ENCODE measurements at regions not wholly inside any gene's neighbourhood (a gene's known extent, or its start where the extent isn't known, plus 50 kb on each side); places are given as distances from the start of the nearest gene placed in this dataset.

GRCh38 chrX:10974920-10975319 is 136.2 kb upstream of the HCCS start:
- TF ChIP-seq HNF4G (IDR thresholded peaks at IDR 0.05): no peak
- no peak for TF ChIP-seq RAD21 (IDR thresholded peaks at IDR 0.05)
- TF ChIP-seq EGR1 (IDR thresholded peaks at IDR 0.05; ENCODE audit: low read depth in 2 of 2): no peak
- no peak for TF ChIP-seq MAX (IDR thresholded peaks at IDR 0.05)
- TF ChIP-seq ZBTB33 (IDR thresholded peaks at IDR 0.05): no peak
- no peaks in the 10 kb centered on the region for H3K36me3 ChIP-seq (ENCODE audit: control insufficient read depth in 4 of 4, insufficient read depth in 3 of 4, low read depth in 1 of 4, low read length in 3 of 4)
- no peaks in the 10 kb centered on the region for H3K4me1 ChIP-seq (ENCODE audit: control insufficient read depth in 4 of 4, insufficient read depth in 4 of 4, low read length in 3 of 4)
- no peak overlapping the region for H3K27ac ChIP-seq (ENCODE audit: low read depth in 1 of 2, low read length in 2 of 2)
- H3K9me3 ChIP-seq (ENCODE audit: control insufficient read depth in 4 of 4, low read length in 3 of 4): no peaks in the 10 kb centered on the region
- no peak for DNase-seq (ENCODE audit: low spot score)
- 98% methylated on average over 1 of the region's 1 CpG for WGBS
- H3K27me3 ChIP-seq (ENCODE audit: control insufficient read depth in 4 of 4, insufficient read depth in 4 of 4, low read length in 3 of 4): no peaks in the 10 kb centered on the region
- no peak overlapping the region for H3K9ac ChIP-seq (ENCODE audit: low read depth in 1 of 2, low read length in 2 of 2)
- no peak overlapping the region for H3K4me3 ChIP-seq (ENCODE audit: low read depth in 1 of 3, low read length in 3 of 3)

- Histone ChIP-seq H3K9me3 (ENCODE audit: control insufficient read depth in 4 of 4, low read length in 3 of 4) (no peaks in the 10 kb centered on the region), H3K27me3 (ENCODE audit: control insufficient read depth in 4 of 4, insufficient read depth in 4 of 4, low read length in 3 of 4) (no peaks in the 10 kb centered on the region), H3K9ac (ENCODE audit: low read depth in 1 of 2, low read length in 2 of 2) (no peak overlapping the region), H3K27ac (ENCODE audit: low read depth in 1 of 2, low read length in 2 of 2) (no peak overlapping the region), H3K36me3 (ENCODE audit: control insufficient read depth in 4 of 4, insufficient read depth in 3 of 4, low read depth in 1 of 4, low read length in 3 of 4) (no peaks in the 10 kb centered on the region), H3K4me1 (ENCODE audit: control insufficient read depth in 4 of 4, insufficient read depth in 4 of 4, low read length in 3 of 4) (no peaks in the 10 kb centered on the region), H3K4me3 (ENCODE audit: low read depth in 1 of 3, low read length in 3 of 3) (no peak overlapping the region)
- TF ChIP-seq SP1 (IDR thresholded peaks at IDR 0.05): no peak
- TF ChIP-seq HNF4A (conservative IDR thresholded peaks at IDR 0.05): no peak
- TF ChIP-seq FOXA2 (IDR thresholded peaks at IDR 0.05): no peak
- no peak for TF ChIP-seq ZBTB33 (IDR thresholded peaks at IDR 0.05)
- TF ChIP-seq HNF4G (IDR thresholded peaks at IDR 0.05): no peak
- TF ChIP-seq YY1 (IDR thresholded peaks at IDR 0.05): no peak
- TF ChIP-seq FOXA1 (IDR thresholded peaks at IDR 0.05): no peak
- no peak for TF ChIP-seq NR2F2 (IDR thresholded peaks at IDR 0.05)
- TF ChIP-seq RAD21 (IDR thresholded peaks at IDR 0.05): no peak
- 97% methylated on average over 1 of the region's 1 CpG for WGBS
- no peak for DNase-seq (ENCODE audit: low spot score)
Measured at GRCh38 chrX:10979956-10980355, 131.2 kb upstream of the HCCS start.

GRCh38 chrX:10981506-10981905 is 129.6 kb upstream of the HCCS start:
- Histone ChIP-seq H3K4me1 (ENCODE audit: control insufficient read depth in 4 of 4, insufficient read depth in 4 of 4, low read length in 3 of 4) (no peaks in the 10 kb centered on the region), H3K27me3 (ENCODE audit: control insufficient read depth in 4 of 4, insufficient read depth in 4 of 4, low read length in 3 of 4) (no peaks in the 10 kb centered on the region), H3K9me3 (ENCODE audit: control insufficient read depth in 4 of 4, low read length in 3 of 4) (no peaks in the 10 kb centered on the region), H3K36me3 (ENCODE audit: control insufficient read depth in 4 of 4, insufficient read depth in 3 of 4, low read depth in 1 of 4, low read length in 3 of 4) (no peaks in the 10 kb centered on the region), H3K27ac (ENCODE audit: low read depth in 1 of 2, low read length in 2 of 2) (no peak overlapping the region), H3K4me3 (ENCODE audit: low read depth in 1 of 3, low read length in 3 of 3) (no peak overlapping the region), H3K9ac (ENCODE audit: low read depth in 1 of 2, low read length in 2 of 2) (no peak overlapping the region)
- DNase-seq (ENCODE audit: low spot score): no peak
- WGBS: 92% methylated on average over 3 of the region's 3 CpGs
- TF ChIP-seq FOXA1 (IDR thresholded peaks at IDR 0.05): no peak
- no peak for TF ChIP-seq SP1 (IDR thresholded peaks at IDR 0.05)
- TF ChIP-seq FOXA2 (IDR thresholded peaks at IDR 0.05): no peak
- TF ChIP-seq MAX (IDR thresholded peaks at IDR 0.05): no peak
